ENCODE measurements at regions not wholly inside any gene's neighbourhood (a gene's known extent, or its start where the extent isn't known, plus 50 kb on each side); places are given as distances from the start of the nearest gene placed in this dataset.

GRCh38 chr14:58826845-58827686, 189.3 kb downstream of the DACT1 start:
- CTCF ChIA-PET: interaction anchor here (0.7 to 1.9 kb wide), 7 partner anchors 9 to 188 kb away, joined by 3 to 8 read pairs (median 5); no protein-coding TSS in a partner anchor
- peaks cover 0 to 3% of the 10 kb centered on the region in 2 experiments; a peak in 1 of 4 replicates for H3K4me1 ChIP-seq (ENCODE audit: control insufficient read depth in 1 of 2, insufficient read depth in 2 of 2, low read depth in 1 of 2, low read length in 1 of 2)

GRCh38 chr14:58828298-58828697, 190.5 kb downstream of the DACT1 start:
- H3K4me1 ChIP-seq (ENCODE audit: control insufficient read depth in 1 of 2, insufficient read depth in 2 of 2, low read depth in 1 of 2, low read length in 1 of 2): peaks cover 0 to 4% of the 10 kb centered on the region in 2 experiments; a peak in 1 of 4 replicates
- no peak overlapping the region for H3K27ac ChIP-seq (ENCODE audit: low read depth in 2 of 2, low read length in 1 of 2)
- H3F3A ChIP-seq (replicated peaks; ENCODE audit: insufficient read depth): no peaks in the 10 kb centered on the region
- TF ChIP-seq EZH2phosphoT487 (IDR thresholded peaks at IDR 0.05; ENCODE audit: borderline replicate concordance, low read depth): no peak
- H2AFZ ChIP-seq (ENCODE audit: low read depth): no peak overlapping the region
- no peaks in the 10 kb centered on the region for H3K79me2 ChIP-seq (ENCODE audit: insufficient read depth)
- ChIA-PET CTCF (no interaction called here), POLR2A (no interaction called here)
- no peak overlapping the region for H3K4me3 ChIP-seq (ENCODE audit: low read depth in 2 of 2, low read length in 1 of 2)
- no peaks in the 10 kb centered on the region for H3K9me2 ChIP-seq
- no peaks in the 10 kb centered on the region for H4K20me1 ChIP-seq (ENCODE audit: insufficient read depth)
- peaks cover 6% of the 10 kb centered on the region; the same call in 1 of the 2 replicates for H3K9me3 ChIP-seq
- H3K9ac ChIP-seq: no peak overlapping the region
- DNase-seq: no peak
- no peaks in the 10 kb centered on the region for H3K27me3 ChIP-seq (ENCODE audit: insufficient read depth)
- no peaks in the 10 kb centered on the region for H3K36me3 ChIP-seq (replicated peaks in 1 of 2; ENCODE audit: control insufficient read depth in 1 of 2, insufficient read depth in 2 of 2, low read length in 1 of 2)
- H3K4me2 ChIP-seq: no peak overlapping the region
- 92% methylated on average over 11 of the region's 15 CpGs for WGBS (ENCODE audit: low lambda C conversion rate)

More at GRCh38 chr14:58826845-58827686, 189.3 kb downstream of the DACT1 start:
- Histone ChIP-seq H3K79me2 (ENCODE audit: insufficient read depth) (no peaks in the 10 kb centered on the region), H3K4me2 (no peak overlapping the region), H4K20me1 (ENCODE audit: insufficient read depth) (no peaks in the 10 kb centered on the region), H3F3A (replicated peaks; ENCODE audit: insufficient read depth) (no peaks in the 10 kb centered on the region), H3K9me2 (no peaks in the 10 kb centered on the region), H3K9ac (no peak overlapping the region), H3K27me3 (ENCODE audit: insufficient read depth) (no peaks in the 10 kb centered on the region), H3K4me3 (ENCODE audit: low read depth in 2 of 2, low read length in 1 of 2) (no peak overlapping the region; a peak in 1 of 4 replicates), H2AFZ (ENCODE audit: low read depth) (no peak overlapping the region), H3K36me3 (replicated peaks in 1 of 2; ENCODE audit: control insufficient read depth in 1 of 2, insufficient read depth in 2 of 2, low read length in 1 of 2) (no peaks in the 10 kb centered on the region), H3K9me3 (peaks cover 6% of the 10 kb centered on the region; the same call in 1 of the 2 replicates), H3K27ac (ENCODE audit: low read depth in 2 of 2, low read length in 1 of 2) (no peak overlapping the region)
- WGBS (ENCODE audit: low lambda C conversion rate): 81% methylated on average over 9 of the region's 9 CpGs
- POLR2A ChIA-PET: no interaction called here
- no peak for DNase-seq
- no peak for TF ChIP-seq FOXJ3 (CRISPR knock-in tag; IDR thresholded peaks at IDR 0.05)
- TF ChIP-seq CTCF (IDR thresholded peaks at IDR 0.05): peak; percentile 55
- 0 out of 2 replicates have a peak, but pooled peaks have one; percentile 9 for TF ChIP-seq RAD21 (IDR thresholded peaks at IDR 0.05; ENCODE audit: low read length)
- TF ChIP-seq RFX5 (IDR thresholded peaks at IDR 0.05; ENCODE audit: low read length): no peak

GRCh38 chr14:58829594-58829993, 191.8 kb downstream of the DACT1 start:
- POLR2A ChIA-PET: no interaction called here
- WGBS (ENCODE audit: low lambda C conversion rate): 82% methylated on average over 3 of the region's 3 CpGs
- Histone ChIP-seq H3F3A (replicated peaks; ENCODE audit: insufficient read depth) (no peaks in the 10 kb centered on the region), H3K36me3 (replicated peaks in 1 of 2; ENCODE audit: control insufficient read depth in 1 of 2, insufficient read depth in 2 of 2, low read length in 1 of 2) (no peaks in the 10 kb centered on the region), H3K4me1 (ENCODE audit: control insufficient read depth in 1 of 2, insufficient read depth in 2 of 2, low read depth in 1 of 2, low read length in 1 of 2) (peaks cover 0 to 4% of the 10 kb centered on the region in 2 experiments; a peak in 1 of 4 replicates), H3K79me2 (ENCODE audit: insufficient read depth) (no peaks in the 10 kb centered on the region), H3K27me3 (ENCODE audit: insufficient read depth) (no peaks in the 10 kb centered on the region), H3K9me2 (no peaks in the 10 kb centered on the region), H3K9me3 (peaks cover 6% of the 10 kb centered on the region; the same call in 1 of the 2 replicates), H3K9ac (no peak overlapping the region), H4K20me1 (ENCODE audit: insufficient read depth) (no peaks in the 10 kb centered on the region), H3K27ac (ENCODE audit: low read depth in 2 of 2, low read length in 1 of 2) (no peak overlapping the region), H3K4me2 (no peak overlapping the region), H3K4me3 (ENCODE audit: low read depth in 2 of 2, low read length in 1 of 2) (no peak overlapping the region), H2AFZ (ENCODE audit: low read depth) (no peak overlapping the region)
- CTCF ChIA-PET: interaction anchor here (1.1 kb wide), 1 partner anchor 12 kb away, joined by 3 read pairs; no protein-coding TSS in a partner anchor
- DNase-seq: no peak
- no peak for TF ChIP-seq FOSL2 (IDR thresholded peaks at IDR 0.05; ENCODE audit: borderline replicate concordance, low read depth)
- TF ChIP-seq PBX3 (IDR thresholded peaks at IDR 0.05): no peak
- TF ChIP-seq USF1 (IDR thresholded peaks at IDR 0.05; ENCODE audit: borderline replicate concordance, low read depth): no peak
- TF ChIP-seq JUND (IDR thresholded peaks at IDR 0.05): no peak
- TF ChIP-seq SMC3 (IDR thresholded peaks at IDR 0.05; ENCODE audit: low read depth, low read length): no peak
- TF ChIP-seq IRF3 (IDR thresholded peaks at IDR 0.05; ENCODE audit: low read depth, low read length): no peak
- TF ChIP-seq POLR2AphosphoS5 (IDR thresholded peaks at IDR 0.05; ENCODE audit: low read depth, low read length): no peak
- TF ChIP-seq TEAD4 (IDR thresholded peaks at IDR 0.05; ENCODE audit: borderline replicate concordance, insufficient read depth): no peak
- no peak for TF ChIP-seq FOXJ3 (CRISPR knock-in tag; IDR thresholded peaks at IDR 0.05)
